ENCODE measurements at regions not wholly inside any gene's neighbourhood (a gene's known extent, or its start where the extent isn't known, plus 50 kb on each side); places are given as distances from the start of the nearest gene placed in this dataset.

GRCh38 chr14:83309833-83310232 is 1776.2 kb upstream of the SEL1L start:
- no peaks in the 10 kb centered on the region for H3K9me2 ChIP-seq (ENCODE audit: insufficient read depth)
- H3F3A ChIP-seq (replicated peaks; ENCODE audit: low read depth) = no peaks in the 10 kb centered on the region
- no peak for TF ChIP-seq JUNB (IDR thresholded peaks at IDR 0.05; ENCODE audit: unreplicated experiment)
- TF ChIP-seq, protein P1, sequence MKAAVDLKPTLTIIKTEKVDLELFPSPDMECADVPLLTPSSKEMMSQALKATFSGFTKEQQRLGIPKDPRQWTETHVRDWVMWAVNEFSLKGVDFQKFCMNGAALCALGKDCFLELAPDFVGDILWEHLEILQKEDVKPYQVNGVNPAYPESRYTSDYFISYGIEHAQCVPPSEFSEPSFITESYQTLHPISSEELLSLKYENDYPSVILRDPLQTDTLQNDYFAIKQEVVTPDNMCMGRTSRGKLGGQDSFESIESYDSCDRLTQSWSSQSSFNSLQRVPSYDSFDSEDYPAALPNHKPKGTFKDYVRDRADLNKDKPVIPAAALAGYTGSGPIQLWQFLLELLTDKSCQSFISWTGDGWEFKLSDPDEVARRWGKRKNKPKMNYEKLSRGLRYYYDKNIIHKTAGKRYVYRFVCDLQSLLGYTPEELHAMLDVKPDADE (IDR thresholded peaks at IDR 0.05) = no peak
- no peak for TF ChIP-seq CREB1 (CRISPR knock-in tag; IDR thresholded peaks at IDR 0.05; ENCODE audit: low read depth)
- TF ChIP-seq, protein P2, sequence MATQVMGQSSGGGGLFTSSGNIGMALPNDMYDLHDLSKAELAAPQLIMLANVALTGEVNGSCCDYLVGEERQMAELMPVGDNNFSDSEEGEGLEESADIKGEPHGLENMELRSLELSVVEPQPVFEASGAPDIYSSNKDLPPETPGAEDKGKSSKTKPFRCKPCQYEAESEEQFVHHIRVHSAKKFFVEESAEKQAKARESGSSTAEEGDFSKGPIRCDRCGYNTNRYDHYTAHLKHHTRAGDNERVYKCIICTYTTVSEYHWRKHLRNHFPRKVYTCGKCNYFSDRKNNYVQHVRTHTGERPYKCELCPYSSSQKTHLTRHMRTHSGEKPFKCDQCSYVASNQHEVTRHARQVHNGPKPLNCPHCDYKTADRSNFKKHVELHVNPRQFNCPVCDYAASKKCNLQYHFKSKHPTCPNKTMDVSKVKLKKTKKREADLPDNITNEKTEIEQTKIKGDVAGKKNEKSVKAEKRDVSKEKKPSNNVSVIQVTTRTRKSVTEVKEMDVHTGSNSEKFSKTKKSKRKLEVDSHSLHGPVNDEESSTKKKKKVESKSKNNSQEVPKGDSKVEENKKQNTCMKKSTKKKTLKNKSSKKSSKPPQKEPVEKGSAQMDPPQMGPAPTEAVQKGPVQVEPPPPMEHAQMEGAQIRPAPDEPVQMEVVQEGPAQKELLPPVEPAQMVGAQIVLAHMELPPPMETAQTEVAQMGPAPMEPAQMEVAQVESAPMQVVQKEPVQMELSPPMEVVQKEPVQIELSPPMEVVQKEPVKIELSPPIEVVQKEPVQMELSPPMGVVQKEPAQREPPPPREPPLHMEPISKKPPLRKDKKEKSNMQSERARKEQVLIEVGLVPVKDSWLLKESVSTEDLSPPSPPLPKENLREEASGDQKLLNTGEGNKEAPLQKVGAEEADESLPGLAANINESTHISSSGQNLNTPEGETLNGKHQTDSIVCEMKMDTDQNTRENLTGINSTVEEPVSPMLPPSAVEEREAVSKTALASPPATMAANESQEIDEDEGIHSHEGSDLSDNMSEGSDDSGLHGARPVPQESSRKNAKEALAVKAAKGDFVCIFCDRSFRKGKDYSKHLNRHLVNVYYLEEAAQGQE (IDR thresholded peaks at IDR 0.05; ENCODE audit: unreplicated experiment) = no peak
- TF ChIP-seq ZNF331 (CRISPR knock-in tag; IDR thresholded peaks at IDR 0.05; ENCODE audit: low read depth) = no peak
- H3K27ac ChIP-seq (ENCODE audit: low read depth) = no peak overlapping the region
- no peak for DNase-seq (ENCODE audit: low spot score)
- H3K27me3 Mint-ChIP-seq (ENCODE audit: insufficient read depth, low read depth, poor library complexity) = peaks cover 1% of the 10 kb centered on the region
- H3K4me3 Mint-ChIP-seq = no peak overlapping the region
- H4K20me1 ChIP-seq (replicated peaks; ENCODE audit: insufficient read depth) = no peaks in the 10 kb centered on the region
- H3K79me2 ChIP-seq (replicated peaks; ENCODE audit: insufficient read depth) = no peaks in the 10 kb centered on the region
- ATAC-seq = no peak
- H3K27me3 ChIP-seq (ENCODE audit: insufficient read depth) = no peaks in the 10 kb centered on the region
- no peak overlapping the region for H3K4me3 ChIP-seq
- no peaks in the 10 kb centered on the region for H3K36me3 Mint-ChIP-seq (ENCODE audit: low read depth)
- H3K9me3 Mint-ChIP-seq = peaks cover 9% of the 10 kb centered on the region; the same call in 1 of the 3 replicates
- no peaks in the 10 kb centered on the region for H3K4me1 ChIP-seq (ENCODE audit: insufficient read depth)
- no peak overlapping the region for H3K4me2 ChIP-seq
- H3K4me1 Mint-ChIP-seq = no peaks in the 10 kb centered on the region
- no peak overlapping the region for H2AFZ ChIP-seq
- no peak overlapping the region for H3K27ac Mint-ChIP-seq
- no peaks in the 10 kb centered on the region for H3K36me3 ChIP-seq (ENCODE audit: insufficient read depth)

GRCh38 chr14:83312511-83312910 is 1778.9 kb upstream of the SEL1L start:
- H3K9me3 Mint-ChIP-seq = peaks cover 7% of the 10 kb centered on the region; the same call in 1 of the 3 replicates
- Histone ChIP-seq H3K79me2 (replicated peaks; ENCODE audit: insufficient read depth) (no peaks in the 10 kb centered on the region), H3K27me3 (ENCODE audit: insufficient read depth) (no peaks in the 10 kb centered on the region), H2AFZ (no peak overlapping the region), H3K9me2 (ENCODE audit: insufficient read depth) (no peaks in the 10 kb centered on the region), H4K20me1 (replicated peaks; ENCODE audit: insufficient read depth) (no peaks in the 10 kb centered on the region), H3F3A (replicated peaks; ENCODE audit: low read depth) (no peaks in the 10 kb centered on the region), H3K4me1 (ENCODE audit: insufficient read depth) (no peaks in the 10 kb centered on the region), H3K4me3 (no peak overlapping the region), H3K4me2 (no peak overlapping the region), H3K27ac (ENCODE audit: low read depth) (no peak overlapping the region), H3K36me3 (ENCODE audit: insufficient read depth) (no peaks in the 10 kb centered on the region)
- TF ChIP-seq EZH2 (IDR thresholded peaks at IDR 0.05; ENCODE audit: low read depth, unreplicated experiment) (no peak), JUNB (IDR thresholded peaks at IDR 0.05; ENCODE audit: unreplicated experiment) (no peak), ZNF331 (CRISPR knock-in tag; IDR thresholded peaks at IDR 0.05; ENCODE audit: low read depth) (no peak), NANOG (IDR thresholded peaks at IDR 0.05; ENCODE audit: borderline replicate concordance) (no peak), ZNF114 (CRISPR knock-in tag; IDR thresholded peaks at IDR 0.05) (no peak), STAT1 (IDR thresholded peaks at IDR 0.05; ENCODE audit: unreplicated experiment) (no peak)
- TF ChIP-seq, protein P3, sequence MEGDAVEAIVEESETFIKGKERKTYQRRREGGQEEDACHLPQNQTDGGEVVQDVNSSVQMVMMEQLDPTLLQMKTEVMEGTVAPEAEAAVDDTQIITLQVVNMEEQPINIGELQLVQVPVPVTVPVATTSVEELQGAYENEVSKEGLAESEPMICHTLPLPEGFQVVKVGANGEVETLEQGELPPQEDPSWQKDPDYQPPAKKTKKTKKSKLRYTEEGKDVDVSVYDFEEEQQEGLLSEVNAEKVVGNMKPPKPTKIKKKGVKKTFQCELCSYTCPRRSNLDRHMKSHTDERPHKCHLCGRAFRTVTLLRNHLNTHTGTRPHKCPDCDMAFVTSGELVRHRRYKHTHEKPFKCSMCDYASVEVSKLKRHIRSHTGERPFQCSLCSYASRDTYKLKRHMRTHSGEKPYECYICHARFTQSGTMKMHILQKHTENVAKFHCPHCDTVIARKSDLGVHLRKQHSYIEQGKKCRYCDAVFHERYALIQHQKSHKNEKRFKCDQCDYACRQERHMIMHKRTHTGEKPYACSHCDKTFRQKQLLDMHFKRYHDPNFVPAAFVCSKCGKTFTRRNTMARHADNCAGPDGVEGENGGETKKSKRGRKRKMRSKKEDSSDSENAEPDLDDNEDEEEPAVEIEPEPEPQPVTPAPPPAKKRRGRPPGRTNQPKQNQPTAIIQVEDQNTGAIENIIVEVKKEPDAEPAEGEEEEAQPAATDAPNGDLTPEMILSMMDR (conservative IDR thresholded peaks at IDR 0.05; ENCODE audit: low read depth in 2 of 2) = no peak
- TF ChIP-seq, protein P2 (IDR thresholded peaks at IDR 0.05; ENCODE audit: unreplicated experiment) = no peak
- H3K27me3 Mint-ChIP-seq (ENCODE audit: insufficient read depth, low read depth, poor library complexity) = no peaks in the 10 kb centered on the region
- DNase-seq (ENCODE audit: low spot score) (no peak), ATAC-seq (no peak)
- H3K4me3 Mint-ChIP-seq = no peak overlapping the region
- H3K27ac Mint-ChIP-seq = no peak overlapping the region
- no peaks in the 10 kb centered on the region; the same call in 2 of the 3 replicates for H3K4me1 Mint-ChIP-seq
- H3K36me3 Mint-ChIP-seq (ENCODE audit: low read depth) = no peaks in the 10 kb centered on the region

Measured in GM23338 (cell line).